ENCODE measurements at regions not wholly inside any gene's neighbourhood (a gene's known extent, or its start where the extent isn't known, plus 50 kb on each side); places are given as distances from the start of the nearest gene placed in this dataset.
A peak's percentile ranks its signal among the peaks of the same experiment; 100 is the strongest.

DNA sequence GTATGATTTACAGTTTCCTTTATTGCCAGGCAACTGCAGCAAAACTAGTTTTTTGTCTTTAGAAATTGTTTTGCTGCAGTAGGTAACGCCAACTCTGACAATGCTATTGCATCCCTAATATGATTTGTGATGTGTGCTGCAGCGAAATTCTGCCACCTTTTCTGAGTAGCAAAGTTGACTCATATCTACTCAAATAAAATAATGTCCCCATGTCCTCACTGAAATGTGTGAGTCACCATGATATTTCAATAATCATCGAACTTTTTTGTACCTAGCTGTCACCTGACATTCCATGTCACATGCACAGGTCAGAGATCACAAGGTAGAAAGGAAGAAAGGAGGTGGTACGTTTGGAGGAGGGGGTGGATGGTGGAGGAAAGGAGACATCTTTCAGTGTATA, 205.0 kb downstream of the RAD51AP2 start:
- Histone ChIP-seq H3K27ac (no peak overlapping the region), H3K9me3 (no peaks in the 10 kb centered on the region), H3K36me3 (no peaks in the 10 kb centered on the region), H3K4me3 (no peak overlapping the region), H3K4me1 (peaks cover 7% of the 10 kb centered on the region), H3K27me3 (no peaks in the 10 kb centered on the region)
- intact Hi-C loops (cut with DNase I), result loop anchor here (5.0 kb wide), 1 partner anchor 1271 kb away; no protein-coding TSS in a partner anchor
- TF ChIP-seq POLR2AphosphoS5 (IDR thresholded peaks at IDR 0.05; ENCODE audit: insufficient read depth in 1 of 2, low read depth in 1 of 2), result no peak
- TF ChIP-seq, protein P1, sequence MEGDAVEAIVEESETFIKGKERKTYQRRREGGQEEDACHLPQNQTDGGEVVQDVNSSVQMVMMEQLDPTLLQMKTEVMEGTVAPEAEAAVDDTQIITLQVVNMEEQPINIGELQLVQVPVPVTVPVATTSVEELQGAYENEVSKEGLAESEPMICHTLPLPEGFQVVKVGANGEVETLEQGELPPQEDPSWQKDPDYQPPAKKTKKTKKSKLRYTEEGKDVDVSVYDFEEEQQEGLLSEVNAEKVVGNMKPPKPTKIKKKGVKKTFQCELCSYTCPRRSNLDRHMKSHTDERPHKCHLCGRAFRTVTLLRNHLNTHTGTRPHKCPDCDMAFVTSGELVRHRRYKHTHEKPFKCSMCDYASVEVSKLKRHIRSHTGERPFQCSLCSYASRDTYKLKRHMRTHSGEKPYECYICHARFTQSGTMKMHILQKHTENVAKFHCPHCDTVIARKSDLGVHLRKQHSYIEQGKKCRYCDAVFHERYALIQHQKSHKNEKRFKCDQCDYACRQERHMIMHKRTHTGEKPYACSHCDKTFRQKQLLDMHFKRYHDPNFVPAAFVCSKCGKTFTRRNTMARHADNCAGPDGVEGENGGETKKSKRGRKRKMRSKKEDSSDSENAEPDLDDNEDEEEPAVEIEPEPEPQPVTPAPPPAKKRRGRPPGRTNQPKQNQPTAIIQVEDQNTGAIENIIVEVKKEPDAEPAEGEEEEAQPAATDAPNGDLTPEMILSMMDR (IDR thresholded peaks at IDR 0.05), result no peak
- no peak for TF ChIP-seq POLR2A (IDR thresholded peaks at IDR 0.05)
- DNase-seq (ENCODE audit: extremely low spot score in 2 of 2), result no peak

DNA sequence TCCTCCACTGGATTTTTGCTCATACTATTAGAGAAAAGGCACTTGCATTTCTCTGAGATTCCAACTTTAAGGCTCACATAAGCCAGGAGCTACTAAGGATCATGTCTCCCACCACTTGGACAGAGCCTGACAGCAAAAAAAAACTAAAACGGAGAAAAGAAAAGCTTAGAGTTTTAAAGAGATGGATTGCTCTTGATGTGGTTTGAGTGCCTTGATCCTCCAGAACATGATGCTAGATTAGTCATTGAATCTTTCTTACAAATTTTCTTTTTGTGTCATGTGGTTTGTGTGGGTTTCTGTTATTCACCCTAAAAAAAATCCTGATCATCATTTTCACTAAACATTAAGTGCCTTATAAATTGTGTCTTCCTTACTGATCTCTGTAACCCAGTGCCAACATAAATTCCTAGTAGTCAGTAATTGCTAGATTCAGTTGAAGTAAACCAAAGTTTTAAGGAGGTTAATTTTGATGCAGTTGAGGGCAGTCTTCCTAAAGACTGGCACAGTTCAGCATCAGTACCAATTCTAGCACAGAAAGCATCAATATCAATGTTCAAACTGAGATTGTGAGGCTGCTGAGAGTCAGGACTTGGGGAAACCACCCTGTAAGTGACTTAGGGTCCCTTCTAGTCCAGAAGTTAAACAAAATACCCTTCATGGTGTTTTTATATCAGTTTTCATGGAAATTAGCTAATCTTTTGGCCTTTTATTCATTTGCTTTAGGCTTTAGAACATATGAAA, 206.3 kb downstream of the RAD51AP2 start:
- DNase-seq (ENCODE audit: extremely low spot score in 2 of 2), result no peak
- TF ChIP-seq POLR2AphosphoS5 (IDR thresholded peaks at IDR 0.05; ENCODE audit: insufficient read depth in 1 of 2, low read depth in 1 of 2) (no peak), POLR2A (IDR thresholded peaks at IDR 0.05) (no peak)
- TF ChIP-seq, protein P1 (IDR thresholded peaks at IDR 0.05), result no peak

DNA sequence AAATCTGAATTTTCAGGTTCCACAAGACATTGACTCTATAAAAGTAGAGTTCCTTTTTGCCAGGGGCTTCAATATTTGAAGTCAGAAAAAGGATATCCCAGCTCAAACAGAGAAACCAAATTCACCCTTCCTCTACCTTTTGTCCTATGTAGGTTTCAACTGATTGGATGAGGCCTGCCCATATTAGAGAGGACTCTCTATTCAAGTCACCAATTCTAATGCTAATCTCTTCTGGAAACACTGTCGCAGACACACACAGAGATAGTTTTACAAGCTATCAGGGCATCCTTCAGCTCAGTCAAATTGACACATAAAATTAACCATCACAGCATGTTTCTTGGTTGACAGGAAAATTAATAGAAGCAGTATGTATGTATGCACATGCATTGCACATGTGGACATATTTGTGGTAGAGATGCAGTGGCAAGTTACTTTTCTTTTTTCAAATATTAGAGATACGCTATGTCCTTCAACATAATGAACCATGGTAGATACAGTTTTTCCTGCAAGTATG, 207.1 kb downstream of the RAD51AP2 start:
- DNase-seq (ENCODE audit: extremely low spot score in 2 of 2), result no peak
- Histone ChIP-seq H3K4me3 (no peak overlapping the region), H3K36me3 (no peaks in the 10 kb centered on the region), H3K27me3 (no peaks in the 10 kb centered on the region), H3K9me3 (no peaks in the 10 kb centered on the region), H3K27ac (no peak overlapping the region), H3K4me1 (no peaks in the 10 kb centered on the region)
- TF ChIP-seq, protein P1 (IDR thresholded peaks at IDR 0.05), result no peak
- no peak for TF ChIP-seq POLR2A (IDR thresholded peaks at IDR 0.05)
- no peak for TF ChIP-seq POLR2AphosphoS5 (IDR thresholded peaks at IDR 0.05; ENCODE audit: insufficient read depth in 1 of 2, low read depth in 1 of 2)
- intact Hi-C loops (cut with DNase I), result loop anchor here (5.0 kb wide), 1 partner anchor 1269 kb away; no protein-coding TSS in a partner anchor

More for the DNA sequence above, 206.3 kb downstream of the RAD51AP2 start:
- Histone ChIP-seq H3K9me3 (no peaks in the 10 kb centered on the region), H3K27ac (no peak overlapping the region), H3K4me1 (no peaks in the 10 kb centered on the region), H3K27me3 (no peaks in the 10 kb centered on the region), H3K36me3 (no peaks in the 10 kb centered on the region), H3K4me3 (no peak overlapping the region)
- intact Hi-C loops (cut with DNase I), result loop anchor here (5.0 kb wide), 1 partner anchor 1270 kb away; no protein-coding TSS in a partner anchor

DNA sequence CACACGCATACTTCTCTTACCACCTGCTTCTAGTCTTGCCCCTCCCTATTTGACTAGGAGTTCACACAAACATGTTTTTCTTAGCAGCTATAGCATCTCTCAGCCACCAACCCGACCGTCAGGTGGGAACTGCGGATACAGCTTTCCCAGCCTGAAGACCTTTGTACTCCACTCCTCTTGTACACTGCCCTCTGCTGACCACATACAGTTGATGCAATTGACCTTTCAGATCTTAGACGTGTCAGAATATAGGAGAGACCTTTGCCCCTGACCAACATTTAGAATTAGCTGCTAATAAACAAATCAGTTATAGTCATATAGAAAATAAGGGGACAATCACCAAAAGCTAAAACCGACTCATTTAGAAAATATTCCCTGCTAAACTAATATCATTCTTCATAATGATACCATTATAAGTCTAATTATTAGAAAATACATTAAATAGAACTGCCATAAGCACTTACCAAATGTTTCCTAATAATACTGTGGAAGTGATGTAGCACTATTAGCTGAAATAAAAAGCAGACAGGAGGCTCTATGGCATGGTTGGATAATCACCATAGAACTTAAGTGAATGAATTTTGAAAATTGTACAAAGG, 208.4 kb downstream of the RAD51AP2 start:
- TF ChIP-seq, protein P1 (IDR thresholded peaks at IDR 0.05), result peak in 1 of 3 experiments; percentile 23
- no peak for TF ChIP-seq POLR2A (IDR thresholded peaks at IDR 0.05)
- no peak for TF ChIP-seq POLR2AphosphoS5 (IDR thresholded peaks at IDR 0.05; ENCODE audit: insufficient read depth in 1 of 2, low read depth in 1 of 2)

More for the DNA sequence above, 208.4 kb downstream of the RAD51AP2 start:
- no peak for DNase-seq (ENCODE audit: extremely low spot score in 2 of 2)
- Histone ChIP-seq H3K36me3 (no peaks in the 10 kb centered on the region), H3K27ac (no peak overlapping the region), H3K27me3 (no peaks in the 10 kb centered on the region), H3K9me3 (no peaks in the 10 kb centered on the region), H3K4me3 (no peak overlapping the region), H3K4me1 (no peaks in the 10 kb centered on the region)
- intact Hi-C loops (cut with DNase I), result loop anchor here (5.0 kb wide), 1 partner anchor 1268 kb away; no protein-coding TSS in a partner anchor
